GM23338 (cell line): ENCODE measurements at regions not wholly inside any gene's neighbourhood (a gene's known extent, or its start where the extent isn't known, plus 50 kb on each side); places are given as distances from the start of the nearest gene placed in this dataset.

Experiments
- ATAC-seq: fragments of 200-7000 bp; cut with Tn5 transposase; 3 replicates; pipeline ENCODE4 v1.9.1; 2020
- DNase-seq: peaks from one replicate; pipeline ENCODE4 v3.0.0-alpha.2; 2015; ENCODE audit warnings: low spot score
- H2AFZ ChIP-seq: fragments of 200-600 bp; sonication (generic); 2 replicates; pipeline ENCODE4 v1.8.0; 2016; ENCODE audit warnings: antibody characterized with exemption, mild to moderate bottlenecking, moderate library complexity
- H3F3A ChIP-seq: fragments of 200-600 bp; sonication (generic); replicated peaks from 2 replicates; pipeline ENCODE4 v1.8.0; 2017; ENCODE audit warnings: antibody characterized with exemption, mixed run types, low read depth
- H3K27ac ChIP-seq: fragments of 200-600 bp; sonication (generic); 2 replicates; pipeline ENCODE4 v1.6.1; 2016; ENCODE audit warnings: low read depth
- H3K27me3 ChIP-seq: fragments of 200-600 bp; sonication (generic); 2 replicates; pipeline ENCODE4 v1.8.0; 2016; ENCODE audit warnings: mild to moderate bottlenecking, mixed run types, moderate library complexity; ENCODE audit not compliant: insufficient read depth
- H3K36me3 ChIP-seq: fragments of 200-600 bp; sonication (generic); 2 replicates; pipeline ENCODE4 v1.8.0; 2016; ENCODE audit warnings: mild to moderate bottlenecking; ENCODE audit not compliant: insufficient read depth
- H3K4me1 ChIP-seq: fragments of 200-600 bp; sonication (generic); 2 replicates; pipeline ENCODE4 v1.8.0; 2016; ENCODE audit warnings: mild to moderate bottlenecking, moderate library complexity; ENCODE audit not compliant: insufficient read depth
- H3K4me2 ChIP-seq: fragments of 200-600 bp; sonication (generic); 2 replicates; pipeline ENCODE4 v1.7.1; 2017; ENCODE audit warnings: mixed run types
- H3K4me3 ChIP-seq: fragments of 200-600 bp; sonication (generic); 2 replicates; pipeline ENCODE4 v1.6.1; 2016; ENCODE audit warnings: mixed run types
- H3K79me2 ChIP-seq: fragments of 200-600 bp; sonication (generic); replicated peaks from 2 replicates; pipeline ENCODE4 v1.8.0; 2017; ENCODE audit warnings: mild to moderate bottlenecking; ENCODE audit not compliant: insufficient read depth
- H3K9me2 ChIP-seq: fragments of 200-600 bp; sonication (generic); 2 replicates; pipeline ENCODE4 v1.8.0; 2017; ENCODE audit not compliant: insufficient read depth
- H4K20me1 ChIP-seq: fragments of 200-600 bp; sonication (generic); replicated peaks from 2 replicates; pipeline ENCODE4 v1.8.0; 2017; ENCODE audit warnings: mild to moderate bottlenecking; ENCODE audit not compliant: insufficient read depth
- H3K27ac Mint-ChIP-seq: 2 replicates; pipeline ENCODE4 v1.8.0; 2020; ENCODE audit warnings: inconsistent platforms, mild to moderate bottlenecking, moderate library complexity, mixed read lengths
- H3K27me3 Mint-ChIP-seq: 3 replicates; pipeline ENCODE4 v1.8.0; 2022; ENCODE audit warnings: low read depth, mild to moderate bottlenecking, moderate library complexity, mixed read lengths, inconsistent platforms; ENCODE audit not compliant: insufficient read depth, poor library complexity
- H3K36me3 Mint-ChIP-seq: 3 replicates; pipeline ENCODE4 v1.8.0; 2021; ENCODE audit warnings: low read depth, mild to moderate bottlenecking, inconsistent platforms, moderate library complexity, mixed read lengths
- H3K4me1 Mint-ChIP-seq: 3 replicates; pipeline ENCODE4 v1.8.0; 2020; ENCODE audit warnings: mild to moderate bottlenecking, inconsistent platforms, mixed read lengths
- H3K4me3 Mint-ChIP-seq: 3 replicates; pipeline ENCODE4 v1.8.0; 2021; ENCODE audit warnings: moderate library complexity, mild to moderate bottlenecking, inconsistent platforms, mixed read lengths
- H3K9me3 Mint-ChIP-seq: 3 replicates; pipeline ENCODE4 v1.8.0; 2020; ENCODE audit warnings: moderate library complexity, mild to moderate bottlenecking, inconsistent platforms, mixed read lengths
- CREB1 ChIP-seq: fragments of 250-450 bp; sonication (Bioruptor Pico); IDR thresholded peaks from 2 replicates; pipeline ENCODE4 v1.5.0; 2020; ENCODE audit warnings: low read depth, mild to moderate bottlenecking, moderate library complexity
- CTCF ChIP-seq, 2 experiments: fragments of 200-600 bp in 1 of 2; sonication (generic) in 1 of 2; conservative IDR thresholded peaks; 2 replicates each; pipeline versions ENCODE4 v1.5.1 to v1.6.1; 2016 to 2017; ENCODE audit warnings: antibody characterized with exemption in 2 of 2, low read depth in 2 of 2, mild to moderate bottlenecking in 2 of 2, moderate library complexity in 1 of 2
- ETS1 ChIP-seq: IDR thresholded peaks from 2 replicates; pipeline ENCODE4 v1.6.1; 2016; ENCODE audit warnings: antibody characterized with exemption
- EZH2phosphoT487 ChIP-seq: fragments of 200-600 bp; sonication (generic); IDR thresholded peaks from one replicate; pipeline ENCODE4 v1.8.1; 2018; ENCODE audit warnings: antibody characterized with exemption; ENCODE audit not compliant: unreplicated experiment
- JUNB ChIP-seq: IDR thresholded peaks from one replicate; pipeline ENCODE4 v1.6.1; 2016; ENCODE audit warnings: antibody characterized with exemption; ENCODE audit not compliant: unreplicated experiment
- REST ChIP-seq: IDR thresholded peaks from one replicate; pipeline ENCODE4 v1.6.1; 2018; ENCODE audit warnings: antibody characterized with exemption; ENCODE audit not compliant: unreplicated experiment
- STAT1 ChIP-seq: IDR thresholded peaks from one replicate; pipeline ENCODE4 v1.6.1; 2016; ENCODE audit warnings: antibody characterized with exemption; ENCODE audit not compliant: unreplicated experiment
- ZNF114 ChIP-seq: fragments of 250-450 bp; sonication (Bioruptor Pico); IDR thresholded peaks from 2 replicates; pipeline ENCODE4 v1.5.0; 2020; ENCODE audit warnings: mild to moderate bottlenecking, moderate library complexity
- ZNF462 ChIP-seq: fragments of 250-450 bp; sonication (Bioruptor Pico); IDR thresholded peaks from 2 replicates; pipeline ENCODE4 v1.5.0; 2020; ENCODE audit warnings: mild to moderate bottlenecking, moderate library complexity

- H3K27ac Mint-ChIP-seq: no peak overlapping the region
- H3K4me3 Mint-ChIP-seq: no peak overlapping the region
- H4K20me1 ChIP-seq: no peaks in the 10 kb centered on the region
- H3K27me3 Mint-ChIP-seq: no peaks in the 10 kb centered on the region
- H3K27me3 ChIP-seq: no peaks in the 10 kb centered on the region
- peaks cover 3% of the 10 kb centered on the region; the same call in 2 of the 3 replicates for H3K4me1 Mint-ChIP-seq
- no peak overlapping the region for H3K4me2 ChIP-seq
- no peak overlapping the region for H3K27ac ChIP-seq
- no peaks in the 10 kb centered on the region for H3K9me2 ChIP-seq
- DNase-seq (no peak), ATAC-seq (no peak)
- H3F3A ChIP-seq: no peaks in the 10 kb centered on the region
- no peak for TF ChIP-seq JUNB
- no peak for TF ChIP-seq CREB1 (CRISPR knock-in tag)
- TF ChIP-seq ZNF462: no peak
- TF ChIP-seq STAT1: no peak
- no peaks in the 10 kb centered on the region for H3K9me3 Mint-ChIP-seq
- H3K36me3 Mint-ChIP-seq: no peaks in the 10 kb centered on the region
- no peaks in the 10 kb centered on the region for H3K4me1 ChIP-seq
- no peaks in the 10 kb centered on the region for H3K79me2 ChIP-seq
- no peaks in the 10 kb centered on the region for H3K36me3 ChIP-seq
- no peak overlapping the region for H2AFZ ChIP-seq
- no peak overlapping the region for H3K4me3 ChIP-seq
These were observed 286.7 kb downstream of the PTPRC start for GRCh38 chr1:198925567-198925966.

- H4K20me1 ChIP-seq: no peaks in the 10 kb centered on the region
- H3K27ac Mint-ChIP-seq: no peak overlapping the region
- peaks cover 4% of the 10 kb centered on the region; the same call in 2 of the 3 replicates for H3K4me1 Mint-ChIP-seq
- no peak overlapping the region for H3K4me3 ChIP-seq
- H2AFZ ChIP-seq: no peak overlapping the region
- DNase-seq (no peak), ATAC-seq (no peak)
- H3K27me3 Mint-ChIP-seq: no peaks in the 10 kb centered on the region
- H3K4me1 ChIP-seq: peaks cover 7% of the 10 kb centered on the region; the same call in 1 of the 2 replicates
- no peaks in the 10 kb centered on the region for H3K36me3 ChIP-seq
- H3K27ac ChIP-seq: no peak overlapping the region
- no peaks in the 10 kb centered on the region for H3K79me2 ChIP-seq
- H3K9me2 ChIP-seq: no peaks in the 10 kb centered on the region
- no peak overlapping the region for H3K4me2 ChIP-seq
- H3K9me3 Mint-ChIP-seq: no peaks in the 10 kb centered on the region
- no peaks in the 10 kb centered on the region for H3K27me3 ChIP-seq
- no peaks in the 10 kb centered on the region for H3K36me3 Mint-ChIP-seq
- H3K4me3 Mint-ChIP-seq: no peak overlapping the region
- no peaks in the 10 kb centered on the region for H3F3A ChIP-seq
- no peak for TF ChIP-seq EZH2phosphoT487
- no peak for TF ChIP-seq STAT1
- no peak for TF ChIP-seq JUNB
- TF ChIP-seq REST: no peak
- no peak for TF ChIP-seq ZNF114 (CRISPR knock-in tag)
- TF ChIP-seq ETS1: no peak
- TF ChIP-seq CREB1 (CRISPR knock-in tag): no peak
- no peak for TF ChIP-seq CTCF (conservative IDR thresholded peaks at IDR 0.05; ENCODE audit: low read depth in 2 of 2)
These were observed 288.3 kb downstream of the PTPRC start for GRCh38 chr1:198927129-198927528.
